ENCODE measurements at regions not wholly inside any gene's neighbourhood (a gene's known extent, or its start where the extent isn't known, plus 50 kb on each side); places are given as distances from the start of the nearest gene placed in this dataset.

DNA sequence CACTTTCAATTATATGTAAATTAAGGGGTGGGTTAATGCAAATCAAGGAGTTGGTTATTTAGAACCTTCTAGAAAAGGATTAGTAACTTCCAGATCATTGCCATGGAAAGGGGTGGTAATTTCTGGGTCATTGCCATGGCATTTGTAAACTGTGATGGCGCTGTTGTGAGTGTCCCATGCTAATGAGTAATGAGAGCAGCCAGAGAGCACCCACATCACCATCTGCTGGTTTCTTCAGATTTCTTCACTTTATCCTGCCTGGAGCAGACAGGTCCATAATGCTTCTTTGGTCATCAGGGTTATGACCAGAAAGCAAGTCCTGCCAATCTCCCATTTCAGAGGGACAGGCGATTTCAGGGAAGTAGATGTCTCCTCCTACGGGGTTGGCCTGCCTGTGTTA is 311.3 kb upstream of the CNR1 start:
- TF ChIP-seq EZH2phosphoT487 (IDR thresholded peaks at IDR 0.05), result no peak
- TF ChIP-seq, protein P1, sequence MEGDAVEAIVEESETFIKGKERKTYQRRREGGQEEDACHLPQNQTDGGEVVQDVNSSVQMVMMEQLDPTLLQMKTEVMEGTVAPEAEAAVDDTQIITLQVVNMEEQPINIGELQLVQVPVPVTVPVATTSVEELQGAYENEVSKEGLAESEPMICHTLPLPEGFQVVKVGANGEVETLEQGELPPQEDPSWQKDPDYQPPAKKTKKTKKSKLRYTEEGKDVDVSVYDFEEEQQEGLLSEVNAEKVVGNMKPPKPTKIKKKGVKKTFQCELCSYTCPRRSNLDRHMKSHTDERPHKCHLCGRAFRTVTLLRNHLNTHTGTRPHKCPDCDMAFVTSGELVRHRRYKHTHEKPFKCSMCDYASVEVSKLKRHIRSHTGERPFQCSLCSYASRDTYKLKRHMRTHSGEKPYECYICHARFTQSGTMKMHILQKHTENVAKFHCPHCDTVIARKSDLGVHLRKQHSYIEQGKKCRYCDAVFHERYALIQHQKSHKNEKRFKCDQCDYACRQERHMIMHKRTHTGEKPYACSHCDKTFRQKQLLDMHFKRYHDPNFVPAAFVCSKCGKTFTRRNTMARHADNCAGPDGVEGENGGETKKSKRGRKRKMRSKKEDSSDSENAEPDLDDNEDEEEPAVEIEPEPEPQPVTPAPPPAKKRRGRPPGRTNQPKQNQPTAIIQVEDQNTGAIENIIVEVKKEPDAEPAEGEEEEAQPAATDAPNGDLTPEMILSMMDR (IDR thresholded peaks at IDR 0.05), result no peak

All from neural progenitor cell (in vitro differentiated cells).